ENCODE measurements at regions not wholly inside any gene's neighbourhood (a gene's known extent, or its start where the extent isn't known, plus 50 kb on each side); places are given as distances from the start of the nearest gene placed in this dataset.

DNA sequence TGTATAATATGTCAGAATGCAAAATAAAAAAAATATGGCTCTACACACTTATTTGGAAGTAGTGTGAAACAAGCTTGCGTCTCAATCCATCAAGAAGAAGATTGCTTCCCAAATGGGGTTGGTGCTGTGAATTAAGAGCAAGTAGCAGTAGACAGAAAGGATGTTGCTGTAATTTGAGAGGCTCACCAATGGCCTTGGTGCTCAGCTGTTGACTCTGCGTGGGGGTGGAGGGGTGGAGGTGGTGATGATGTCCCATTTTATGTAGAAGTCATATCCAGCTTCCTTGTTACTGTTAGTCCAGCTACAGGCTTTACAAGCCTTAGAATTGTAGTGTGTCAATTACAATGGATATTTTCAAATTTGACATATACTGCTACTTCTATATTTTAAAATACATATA lies 223.4 kb upstream of the RND3 start:
- TF ChIP-seq, protein P1, sequence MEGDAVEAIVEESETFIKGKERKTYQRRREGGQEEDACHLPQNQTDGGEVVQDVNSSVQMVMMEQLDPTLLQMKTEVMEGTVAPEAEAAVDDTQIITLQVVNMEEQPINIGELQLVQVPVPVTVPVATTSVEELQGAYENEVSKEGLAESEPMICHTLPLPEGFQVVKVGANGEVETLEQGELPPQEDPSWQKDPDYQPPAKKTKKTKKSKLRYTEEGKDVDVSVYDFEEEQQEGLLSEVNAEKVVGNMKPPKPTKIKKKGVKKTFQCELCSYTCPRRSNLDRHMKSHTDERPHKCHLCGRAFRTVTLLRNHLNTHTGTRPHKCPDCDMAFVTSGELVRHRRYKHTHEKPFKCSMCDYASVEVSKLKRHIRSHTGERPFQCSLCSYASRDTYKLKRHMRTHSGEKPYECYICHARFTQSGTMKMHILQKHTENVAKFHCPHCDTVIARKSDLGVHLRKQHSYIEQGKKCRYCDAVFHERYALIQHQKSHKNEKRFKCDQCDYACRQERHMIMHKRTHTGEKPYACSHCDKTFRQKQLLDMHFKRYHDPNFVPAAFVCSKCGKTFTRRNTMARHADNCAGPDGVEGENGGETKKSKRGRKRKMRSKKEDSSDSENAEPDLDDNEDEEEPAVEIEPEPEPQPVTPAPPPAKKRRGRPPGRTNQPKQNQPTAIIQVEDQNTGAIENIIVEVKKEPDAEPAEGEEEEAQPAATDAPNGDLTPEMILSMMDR (IDR thresholded peaks at IDR 0.05; ENCODE audit: low read depth, low read length), result no peak
- no peak for TF ChIP-seq POLR2A (IDR thresholded peaks at IDR 0.05; ENCODE audit: extremely low read depth, insufficient read length)

All from NB4 (cell line).